ENCODE measurements at regions not wholly inside any gene's neighbourhood (a gene's known extent, or its start where the extent isn't known, plus 50 kb on each side); places are given as distances from the start of the nearest gene placed in this dataset.

GRCh38 chr7:98679741-98680140 is 62.7 kb downstream of the NPTX2 start:
- no peak for DNase-seq (ENCODE audit: low spot score)

DNA sequence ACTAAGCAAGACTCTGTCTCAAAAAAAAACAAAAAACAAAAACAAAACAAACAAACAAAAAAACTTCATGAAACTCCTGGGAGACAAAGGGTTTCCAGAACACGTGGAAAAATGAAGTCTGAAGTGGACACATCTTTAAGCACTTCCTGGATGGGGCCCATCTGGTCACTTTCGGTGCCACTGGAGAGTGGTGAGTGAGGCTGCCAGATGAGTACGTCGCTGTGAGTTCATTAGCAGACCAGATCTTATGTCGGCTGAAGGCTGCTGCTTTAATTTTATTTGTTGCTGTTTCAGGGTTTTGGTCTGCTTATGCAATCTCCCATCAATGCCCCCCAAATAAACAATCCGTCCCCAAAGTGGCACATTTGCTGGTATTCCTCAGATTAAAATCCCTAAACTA is 64.4 kb downstream of the NPTX2 start:
- no peak for DNase-seq (ENCODE audit: low spot score)

- DNase-seq (ENCODE audit: low spot score), result no peak
Observed at GRCh38 chr7:98681951-98682350, 64.9 kb downstream of the NPTX2 start.

GRCh38 chr7:98683514-98683913 is 66.4 kb downstream of the NPTX2 start:
- DNase-seq (ENCODE audit: low spot score), result no peak

DNA sequence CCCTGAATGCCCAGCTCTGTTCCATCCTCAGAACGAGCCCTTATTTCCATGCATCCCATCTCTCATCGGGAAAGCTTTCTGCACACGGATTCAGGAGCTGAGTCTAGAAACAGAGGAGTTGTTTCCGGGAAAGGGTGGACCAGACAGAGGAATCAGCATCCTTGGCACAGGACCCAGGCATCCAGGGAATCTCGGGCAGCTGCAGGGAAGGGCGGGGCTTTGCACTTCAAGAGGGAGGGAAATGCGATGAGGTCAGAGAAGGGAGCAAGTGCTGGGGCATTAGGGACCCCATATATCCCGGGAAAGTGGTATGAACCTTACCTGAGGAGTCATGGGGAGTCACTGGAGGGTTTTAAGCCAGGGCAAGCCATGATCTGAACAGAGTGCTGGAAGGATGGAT is 68.5 kb downstream of the NPTX2 start:
- no peak for DNase-seq (ENCODE audit: low spot score)

DNA sequence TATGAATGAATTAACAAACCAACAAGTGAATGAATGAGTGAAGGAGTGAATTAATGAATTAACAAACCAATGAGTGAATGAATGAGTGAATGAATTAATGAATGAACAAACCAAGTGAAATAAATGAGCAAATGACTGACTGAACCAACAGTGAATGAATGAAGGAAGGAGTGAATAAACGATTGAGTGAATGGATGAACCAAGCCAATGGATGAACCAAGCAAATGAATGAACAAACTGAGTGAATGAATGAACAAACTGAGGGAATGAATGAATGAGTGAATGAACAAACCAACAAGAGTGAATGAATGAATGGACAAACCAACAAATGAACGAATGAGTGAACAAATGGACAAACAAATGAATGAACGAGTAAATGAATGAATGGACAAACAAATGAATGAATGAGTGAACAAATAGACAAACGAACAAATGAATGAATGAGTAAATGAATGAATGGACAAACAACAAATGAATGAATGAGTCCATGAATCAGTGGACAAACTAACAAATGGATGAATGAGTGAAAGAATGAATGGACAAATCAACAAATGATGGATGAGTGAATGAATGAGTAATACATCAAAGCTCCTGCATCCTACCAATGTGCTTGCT is 69.5 kb downstream of the NPTX2 start:
- no peak for DNase-seq (ENCODE audit: low spot score)

DNA sequence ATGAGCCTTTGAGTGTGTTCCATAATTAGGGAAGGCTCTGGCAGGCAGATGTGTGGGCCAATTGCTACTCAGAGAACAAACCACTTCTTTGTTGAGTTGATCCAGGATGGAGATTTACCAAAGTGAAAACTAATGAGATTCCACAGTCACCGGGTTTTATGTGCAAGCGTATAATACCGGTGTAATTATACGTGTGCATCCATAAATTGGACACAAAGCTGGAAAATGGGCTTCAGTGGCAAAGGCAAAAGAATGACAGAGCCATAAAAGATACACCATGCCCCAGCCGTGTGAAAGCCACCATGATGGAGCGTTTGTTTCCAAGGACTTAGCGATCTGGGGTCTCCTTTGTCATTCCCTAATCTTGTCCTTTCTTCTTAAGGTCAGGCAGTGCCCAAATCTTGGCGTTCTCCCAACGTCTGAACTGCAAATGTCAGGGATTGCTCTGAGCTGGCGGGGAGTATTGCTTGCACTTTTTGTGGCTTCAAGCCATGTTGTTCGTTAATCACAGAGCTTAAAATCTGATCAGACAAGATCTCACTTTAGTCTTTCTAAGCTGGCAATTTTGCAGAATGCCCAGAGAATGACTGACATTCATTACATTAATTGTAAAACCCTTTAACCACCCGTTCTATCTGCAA is 70.1 kb downstream of the NPTX2 start:
- no peak for DNase-seq (ENCODE audit: low spot score)

- no peak for DNase-seq (ENCODE audit: low spot score)
Observed at GRCh38 chr7:98691619-98692018, 74.5 kb downstream of the NPTX2 start.

GRCh38 chr7:98697083-98697482 is 80.0 kb downstream of the NPTX2 start:
- DNase-seq (ENCODE audit: low spot score), result no peak

DNA sequence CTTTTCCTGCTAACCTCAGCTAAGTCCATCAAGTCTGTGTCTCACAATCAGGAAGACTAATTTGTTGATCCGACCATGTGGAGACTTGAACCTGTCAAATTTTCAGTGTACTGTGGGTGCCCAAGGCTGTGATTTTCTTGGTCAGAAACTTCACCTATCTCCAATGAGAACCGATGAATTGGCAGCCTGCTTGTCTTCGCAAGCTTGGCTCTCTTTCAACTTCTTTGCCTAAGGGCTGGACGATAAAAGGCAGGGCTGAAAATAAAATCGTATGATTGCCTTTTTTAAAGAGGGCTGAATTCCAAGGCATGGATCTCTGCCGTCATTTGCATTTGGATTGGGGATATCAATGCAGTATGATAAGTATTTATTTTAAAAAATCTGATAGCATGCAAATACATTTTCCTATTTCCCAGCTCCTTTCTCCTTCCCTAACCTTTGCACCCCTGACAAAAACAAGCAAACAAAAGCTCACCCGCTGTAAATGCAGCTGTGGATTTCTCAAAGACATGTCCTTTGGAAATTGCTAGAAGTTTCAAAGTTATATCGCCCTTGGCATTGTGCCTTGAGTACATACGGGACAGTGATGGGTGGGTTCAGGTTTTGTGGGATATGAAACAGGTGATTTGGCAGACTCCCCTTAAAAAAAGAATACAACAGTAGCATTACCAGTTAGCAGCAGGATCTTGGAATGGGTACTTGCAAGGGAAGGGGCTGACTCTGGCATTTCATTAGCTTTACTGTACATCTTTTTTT is 80.6 kb downstream of the NPTX2 start:
- no peak for DNase-seq (ENCODE audit: low spot score)

DNA sequence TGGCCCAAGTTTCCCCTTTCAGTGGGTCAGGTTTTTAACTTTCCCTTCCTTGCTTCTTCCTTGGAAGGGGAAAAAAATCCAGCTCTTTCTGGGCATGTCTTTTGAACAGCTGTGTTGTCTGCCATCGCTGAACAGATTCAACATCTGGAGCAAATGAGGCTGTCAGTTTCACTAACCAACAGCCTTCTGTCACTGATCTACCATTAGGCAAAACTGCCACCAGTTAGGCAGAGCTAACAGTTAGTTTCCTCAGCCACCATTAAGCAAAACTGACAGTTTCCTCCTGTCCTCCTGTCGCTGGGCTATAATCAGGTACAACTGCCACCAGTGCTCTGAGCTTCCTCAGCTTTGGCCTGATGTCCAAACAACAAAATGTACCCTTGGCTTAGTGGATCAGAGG is 81.9 kb downstream of the NPTX2 start:
- peak; percentile 4 for DNase-seq (ENCODE audit: low spot score)

GRCh38 chr7:98700533-98700932 is 83.4 kb downstream of the NPTX2 start:
- DNase-seq (ENCODE audit: low spot score), result peak; percentile 64

DNA sequence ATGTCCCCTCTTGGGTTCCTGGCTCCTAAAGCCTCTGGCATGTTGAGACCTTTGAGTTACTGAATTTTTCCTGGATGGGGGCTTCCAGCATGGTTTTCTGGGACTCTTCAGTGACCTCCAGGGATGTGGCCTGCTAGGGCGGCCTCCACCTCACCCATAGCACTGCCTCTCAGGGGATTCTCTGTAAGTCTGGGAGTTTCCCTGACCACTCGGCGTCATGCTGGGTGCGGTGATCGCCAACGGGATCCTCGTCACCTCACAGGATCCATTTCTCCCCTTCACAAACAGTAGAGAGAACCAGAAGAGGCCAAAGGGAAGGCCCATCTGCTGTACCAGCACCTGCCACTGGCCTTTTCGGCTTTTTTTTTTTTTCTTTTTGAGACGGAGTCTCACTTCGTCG is 84.3 kb downstream of the NPTX2 start:
- DNase-seq (ENCODE audit: low spot score), result peak; percentile 71

DNA sequence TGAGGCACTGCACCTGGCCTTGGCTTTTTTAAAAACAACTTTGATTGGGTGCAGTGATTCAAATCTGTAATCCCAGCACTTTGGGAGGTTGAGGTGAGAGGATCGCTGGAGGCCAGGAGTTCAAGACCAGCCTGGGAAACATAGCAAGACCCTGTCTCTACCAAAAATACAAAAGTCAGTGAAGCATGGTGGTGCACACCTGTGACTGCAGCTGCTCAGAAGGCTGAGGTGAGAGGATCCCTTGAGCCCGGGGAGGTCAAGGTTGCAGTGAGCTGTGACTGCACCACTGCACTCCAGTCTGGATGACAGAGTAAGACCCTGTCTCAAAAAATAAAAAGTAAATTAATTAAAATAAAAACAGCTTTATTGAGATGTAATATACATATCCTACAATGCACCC is 84.9 kb downstream of the NPTX2 start:
- peak; percentile 41 for DNase-seq (ENCODE audit: low spot score)

DNA sequence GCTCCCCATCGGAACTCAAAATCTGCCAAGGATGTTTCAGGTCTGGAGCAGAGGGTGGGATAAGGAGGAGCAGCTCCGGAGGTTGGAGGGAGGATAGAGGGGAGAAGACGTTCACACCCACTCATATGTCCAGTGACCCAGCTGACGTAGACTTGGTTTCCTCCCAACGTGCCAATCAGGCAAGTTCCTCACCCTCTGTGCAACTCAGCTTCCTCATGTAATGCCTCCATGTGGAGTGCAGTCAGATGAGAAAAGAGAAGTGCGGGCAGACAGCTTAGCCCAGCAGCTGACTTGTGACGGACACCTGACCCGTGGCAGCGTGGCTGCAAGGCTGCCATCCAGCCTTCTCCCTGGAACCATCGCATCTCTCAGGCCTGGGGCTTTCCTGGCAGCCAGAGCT is 86.8 kb downstream of the NPTX2 start:
- DNase-seq (ENCODE audit: low spot score), result no peak

GRCh38 chr7:98705626-98706025 is 88.5 kb downstream of the NPTX2 start:
- DNase-seq (ENCODE audit: low spot score), result peak; percentile 82

DNA sequence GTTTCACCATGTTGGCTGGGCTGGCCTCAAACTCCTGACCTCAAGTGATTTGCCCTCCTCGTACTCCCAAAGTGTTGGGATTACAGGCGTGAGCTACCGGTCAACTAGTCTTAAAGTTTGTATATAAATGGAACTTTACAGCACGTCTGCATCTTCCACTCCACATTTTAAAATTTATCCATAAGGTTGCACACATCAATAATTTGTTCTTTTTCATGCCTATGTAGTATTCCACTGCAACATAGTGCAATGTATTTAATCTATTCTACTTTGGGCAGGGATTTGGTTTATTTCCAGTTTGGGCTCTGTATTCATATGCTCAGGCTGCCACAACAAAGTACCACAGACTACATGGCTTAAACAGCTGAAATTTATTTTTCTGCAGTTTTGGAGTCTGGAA is 90.0 kb downstream of the NPTX2 start:
- no peak for DNase-seq (ENCODE audit: low spot score)

DNA sequence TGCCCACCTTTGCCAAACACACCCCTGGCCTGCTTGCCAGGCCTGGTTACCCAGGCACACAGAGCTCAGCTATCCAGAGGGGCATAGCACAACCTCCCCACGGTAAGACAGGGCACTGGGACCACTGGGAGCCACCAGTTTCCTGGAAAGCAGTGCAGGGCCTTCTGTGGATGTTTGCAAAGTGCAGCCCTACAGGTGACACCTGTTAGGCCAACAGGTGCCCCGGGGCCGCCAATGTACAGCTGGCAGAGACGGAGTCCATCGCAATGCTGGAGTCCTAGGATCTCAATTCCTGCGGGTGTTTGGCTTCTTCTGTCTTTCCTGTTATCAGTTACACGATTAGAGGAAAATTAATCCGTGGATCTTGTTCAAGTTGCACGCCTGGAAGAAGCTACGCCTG is 94.9 kb downstream of the NPTX2 start:
- no peak for DNase-seq (ENCODE audit: low spot score)

- no peak for DNase-seq (ENCODE audit: low spot score)
Observed at GRCh38 chr7:98713165-98713810, 96.2 kb downstream of the NPTX2 start.

GRCh38 chr7:98719396-98719795 is 102.3 kb downstream of the NPTX2 start:
- peak; percentile 59 for DNase-seq (ENCODE audit: low spot score)

DNA sequence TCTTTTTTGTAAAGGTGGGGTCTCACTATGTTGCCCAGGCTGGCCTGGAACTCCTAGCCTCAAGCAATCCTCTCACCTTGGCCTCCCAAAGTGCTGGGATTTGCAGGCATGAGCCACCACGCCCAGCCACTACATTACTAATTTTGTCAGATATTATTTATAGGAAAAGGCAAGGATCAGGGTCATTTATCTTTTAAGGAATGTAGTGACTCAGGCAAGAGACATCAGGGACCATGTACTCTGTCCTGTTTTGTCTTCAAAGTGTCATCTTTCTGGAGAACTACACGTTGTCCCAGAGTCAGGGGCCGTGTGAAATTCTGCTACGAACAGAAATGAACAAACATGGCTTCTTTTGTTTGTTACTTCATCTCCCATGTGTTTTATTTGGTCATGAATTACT is 105.3 kb downstream of the NPTX2 start:
- no peak for DNase-seq (ENCODE audit: low spot score)

DNA sequence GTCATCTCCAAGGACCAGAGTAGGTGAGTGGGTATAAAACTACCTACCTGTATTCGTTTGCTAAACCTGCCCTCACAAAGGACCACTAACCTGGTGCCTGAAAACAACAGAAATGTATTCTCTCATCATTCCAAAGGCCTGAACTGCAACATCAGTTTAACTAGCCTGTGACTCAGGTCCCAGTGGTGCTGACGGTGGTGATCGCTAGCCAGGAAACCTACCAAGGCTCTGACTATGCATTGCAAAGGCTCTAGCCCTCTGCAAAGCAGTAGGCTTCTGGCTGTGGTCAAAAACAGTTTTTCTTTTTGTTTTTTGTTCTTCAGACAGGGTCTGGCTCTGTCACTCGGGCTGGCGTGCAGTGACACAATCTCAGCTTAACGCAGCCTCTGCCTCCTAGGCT is 107.5 kb downstream of the NPTX2 start:
- no peak for DNase-seq (ENCODE audit: low spot score)

Data from mesenteric fat pad (tissue), 1 donor.